BE2C (cell line): ENCODE measurements at regions not wholly inside any gene's neighbourhood (a gene's known extent, or its start where the extent isn't known, plus 50 kb on each side); places are given as distances from the start of the nearest gene placed in this dataset.
A peak's percentile ranks its signal among the peaks of the same experiment; 100 is the strongest.

ENCODE experiments used
- DNase-seq: peaks from one replicate; pipeline ENCODE4 v3.0.0-alpha.2; 2020
- H3K27me3 ChIP-seq: fragments of 250-450 bp; sonication (Bioruptor Pico); 2 replicates; pipeline ENCODE4 v1.5.1; 2020; ENCODE audit warnings: mild to moderate bottlenecking
- H3K36me3 ChIP-seq: fragments of 250-450 bp; sonication (Bioruptor Pico); 2 replicates; pipeline ENCODE4 v1.5.1; 2020; ENCODE audit warnings: mild to moderate bottlenecking
- H3K4me1 ChIP-seq: fragments of 250-450 bp; sonication (Bioruptor Pico); 2 replicates; pipeline ENCODE4 v1.5.1; 2020
- H3K4me3 ChIP-seq: 2 replicates; pipeline ENCODE4 v1.5.1; 2011; ENCODE audit warnings: low read depth, low read length
- H3K9me3 ChIP-seq: fragments of 250-450 bp; sonication (Bioruptor Pico); 2 replicates; pipeline ENCODE4 v1.5.1; 2020
- TF ChIP-seq, protein P1 (sequence below): IDR thresholded peaks from 2 replicates; pipeline ENCODE4 v1.5.1; 2012; ENCODE audit warnings: mild to moderate bottlenecking, low read depth, low read length

DNA sequence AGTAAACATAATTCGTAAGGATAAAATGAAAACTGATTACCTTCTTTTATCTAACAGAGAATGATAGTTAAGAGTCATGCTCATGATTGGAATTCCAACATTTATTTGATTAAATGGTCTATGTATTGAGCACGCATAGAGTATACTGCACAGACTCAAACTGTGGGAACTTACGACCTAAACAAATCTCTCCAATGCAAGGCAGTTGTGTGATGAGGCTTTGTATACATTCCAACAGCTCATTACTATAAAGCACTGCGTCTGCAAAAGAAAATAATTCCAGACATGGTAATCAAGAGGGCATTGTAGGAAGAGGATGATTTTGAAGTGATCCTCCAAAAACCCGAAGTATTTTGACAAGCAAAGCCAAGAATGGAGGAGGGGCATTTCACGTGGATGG is 169.5 kb downstream of the NUFIP1 start:
- Histone ChIP-seq H3K36me3 (no peaks in the 10 kb centered on the region), H3K9me3 (no peaks in the 10 kb centered on the region), H3K27me3 (no peaks in the 10 kb centered on the region), H3K4me1 (no peaks in the 10 kb centered on the region), H3K4me3 (no peak overlapping the region)
- TF ChIP-seq, protein P1, sequence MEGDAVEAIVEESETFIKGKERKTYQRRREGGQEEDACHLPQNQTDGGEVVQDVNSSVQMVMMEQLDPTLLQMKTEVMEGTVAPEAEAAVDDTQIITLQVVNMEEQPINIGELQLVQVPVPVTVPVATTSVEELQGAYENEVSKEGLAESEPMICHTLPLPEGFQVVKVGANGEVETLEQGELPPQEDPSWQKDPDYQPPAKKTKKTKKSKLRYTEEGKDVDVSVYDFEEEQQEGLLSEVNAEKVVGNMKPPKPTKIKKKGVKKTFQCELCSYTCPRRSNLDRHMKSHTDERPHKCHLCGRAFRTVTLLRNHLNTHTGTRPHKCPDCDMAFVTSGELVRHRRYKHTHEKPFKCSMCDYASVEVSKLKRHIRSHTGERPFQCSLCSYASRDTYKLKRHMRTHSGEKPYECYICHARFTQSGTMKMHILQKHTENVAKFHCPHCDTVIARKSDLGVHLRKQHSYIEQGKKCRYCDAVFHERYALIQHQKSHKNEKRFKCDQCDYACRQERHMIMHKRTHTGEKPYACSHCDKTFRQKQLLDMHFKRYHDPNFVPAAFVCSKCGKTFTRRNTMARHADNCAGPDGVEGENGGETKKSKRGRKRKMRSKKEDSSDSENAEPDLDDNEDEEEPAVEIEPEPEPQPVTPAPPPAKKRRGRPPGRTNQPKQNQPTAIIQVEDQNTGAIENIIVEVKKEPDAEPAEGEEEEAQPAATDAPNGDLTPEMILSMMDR = no peak
- DNase-seq = no peak

DNA sequence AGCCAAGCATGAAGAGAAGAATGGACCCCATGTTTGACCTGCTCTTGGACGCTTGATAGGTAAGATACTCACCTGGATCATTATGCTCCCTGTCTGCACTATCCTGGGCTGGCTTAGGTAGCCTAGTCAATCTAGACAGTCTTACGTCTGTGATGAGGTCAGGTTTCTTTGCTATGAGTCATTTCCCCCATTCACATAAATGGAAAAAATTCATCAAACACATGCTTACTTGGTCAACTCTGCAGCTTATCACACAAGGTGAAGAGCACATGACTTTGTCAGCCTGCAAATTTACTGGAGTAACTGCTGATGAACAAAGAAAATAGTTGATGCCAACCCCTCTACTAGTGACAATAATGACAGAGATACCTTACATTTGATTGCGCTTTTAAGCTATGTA is 170.0 kb downstream of the NUFIP1 start:
- no peaks in the 10 kb centered on the region for H3K27me3 ChIP-seq
- H3K4me3 ChIP-seq = no peak overlapping the region
- no peaks in the 10 kb centered on the region for H3K4me1 ChIP-seq
- H3K36me3 ChIP-seq = no peaks in the 10 kb centered on the region
- DNase-seq = no peak
- H3K9me3 ChIP-seq = no peaks in the 10 kb centered on the region
- TF ChIP-seq, protein P1 = no peak

DNA sequence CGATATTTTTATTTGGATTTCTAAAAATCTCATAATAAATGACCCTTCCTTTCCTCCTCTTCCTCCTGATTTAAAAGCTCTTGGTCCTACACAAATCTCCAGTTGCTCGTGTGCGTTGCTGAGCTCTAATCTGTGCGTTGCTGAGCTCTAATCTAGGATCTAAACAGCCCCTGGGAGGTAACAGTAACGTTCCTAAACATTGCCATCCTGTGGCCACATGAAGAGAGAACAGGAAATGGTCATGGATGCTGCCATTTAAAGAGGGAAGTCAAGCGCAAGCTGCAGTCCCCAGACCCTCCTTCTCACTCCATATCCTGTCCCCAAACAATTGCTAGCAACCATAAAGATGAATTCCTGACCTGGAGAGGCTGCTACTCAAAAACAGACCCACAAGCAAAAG is 170.8 kb downstream of the NUFIP1 start:
- H3K9me3 ChIP-seq = no peaks in the 10 kb centered on the region
- no peaks in the 10 kb centered on the region for H3K4me1 ChIP-seq
- peak; percentile 28 for DNase-seq
- H3K36me3 ChIP-seq = no peaks in the 10 kb centered on the region
- no peaks in the 10 kb centered on the region for H3K27me3 ChIP-seq
- H3K4me3 ChIP-seq = no peak overlapping the region
- TF ChIP-seq, protein P1 = peak; percentile 57

DNA sequence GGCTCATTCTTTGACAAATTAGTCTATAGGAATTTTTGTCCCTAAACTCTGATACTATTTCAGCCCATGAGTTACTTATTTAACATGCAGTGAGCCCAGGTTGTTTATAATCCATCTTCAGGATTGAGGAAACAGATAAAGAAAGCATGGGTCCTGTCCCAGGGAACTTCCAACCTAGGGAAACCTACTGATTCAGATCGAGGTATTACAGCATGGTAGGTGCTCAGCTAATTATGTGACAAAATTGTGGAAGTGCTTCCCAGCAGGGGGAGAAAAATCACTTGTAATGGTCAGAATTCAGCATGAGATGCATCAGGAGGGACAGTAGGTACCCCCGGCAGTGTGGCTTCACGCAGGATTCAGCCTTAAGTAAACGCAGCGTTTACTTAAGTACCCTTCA is 171.3 kb downstream of the NUFIP1 start:
- no peak for DNase-seq
- Histone ChIP-seq H3K9me3 (no peaks in the 10 kb centered on the region), H3K4me1 (no peaks in the 10 kb centered on the region), H3K27me3 (no peaks in the 10 kb centered on the region), H3K4me3 (no peak overlapping the region), H3K36me3 (no peaks in the 10 kb centered on the region)
- TF ChIP-seq, protein P1 = no peak

DNA sequence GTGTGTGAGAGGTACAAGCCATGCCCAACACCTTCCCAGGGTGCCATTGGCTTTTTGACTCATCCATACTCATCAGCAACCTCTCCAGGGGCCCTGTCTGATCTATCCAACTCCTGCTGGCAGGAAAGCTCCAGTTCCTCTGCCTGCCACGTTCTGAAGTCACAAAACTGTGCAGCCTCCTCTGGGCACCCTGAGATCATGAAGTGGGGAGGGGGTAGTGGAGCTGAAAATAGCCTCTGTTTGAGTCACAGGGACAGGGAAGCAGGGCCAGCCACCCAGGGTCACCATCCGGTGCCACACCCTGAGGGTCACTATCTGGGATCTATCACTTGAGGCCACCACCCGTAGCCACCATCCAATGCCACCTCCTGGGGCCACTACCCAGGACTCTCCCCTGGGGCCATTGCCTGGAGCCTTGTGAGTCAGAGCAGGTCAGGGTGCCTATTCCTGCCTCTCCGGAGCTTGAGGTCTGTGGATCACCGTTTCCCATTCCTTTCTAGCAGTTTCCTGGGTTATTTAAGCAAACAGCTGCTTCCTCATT is 172.1 kb downstream of the NUFIP1 start:
- Histone ChIP-seq H3K9me3 (no peaks in the 10 kb centered on the region), H3K4me1 (no peaks in the 10 kb centered on the region), H3K36me3 (no peaks in the 10 kb centered on the region), H3K27me3 (no peaks in the 10 kb centered on the region), H3K4me3 (no peak overlapping the region)
- no peak for DNase-seq
- TF ChIP-seq, protein P1 = no peak

DNA sequence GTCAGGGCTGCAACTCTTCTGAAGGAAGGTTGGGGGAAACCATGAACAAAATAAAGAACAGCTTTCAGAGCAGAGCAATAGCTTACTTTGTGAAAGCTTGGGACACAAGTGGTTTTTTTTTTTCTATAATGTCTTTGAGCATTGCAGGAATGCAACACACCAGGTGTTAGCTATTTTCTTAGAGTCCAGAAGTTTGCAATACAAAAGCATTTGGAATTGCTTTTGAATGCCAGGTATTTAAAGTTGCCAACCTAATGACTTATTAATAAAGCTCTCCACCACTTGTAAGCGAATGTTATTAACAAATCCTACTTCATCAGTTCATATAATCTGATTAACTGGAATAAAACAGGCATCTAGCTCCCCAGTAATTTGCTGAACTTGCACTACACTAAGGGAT is 172.6 kb downstream of the NUFIP1 start:
- no peak for DNase-seq
- TF ChIP-seq, protein P1 = no peak
- Histone ChIP-seq H3K9me3 (no peaks in the 10 kb centered on the region), H3K36me3 (no peaks in the 10 kb centered on the region), H3K4me1 (no peaks in the 10 kb centered on the region), H3K4me3 (no peak overlapping the region), H3K27me3 (no peaks in the 10 kb centered on the region)
